ENCODE measurements at regions not wholly inside any gene's neighbourhood (a gene's known extent, or its start where the extent isn't known, plus 50 kb on each side); places are given as distances from the start of the nearest gene placed in this dataset.

GRCh38 chr13:112131713-112132113, 64.8 kb downstream of the SOX1 start:
- H3K36me3 ChIP-seq: no peaks in the 10 kb centered on the region
- peaks cover 0 to 8% of the 10 kb centered on the region in 2 donors for H3K4me1 ChIP-seq
- DNase-seq: peak; percentile 46 to 54
- intact Hi-C loops (cut with DNase I): no loop called here
- TF ChIP-seq POLR2A (IDR thresholded peaks at IDR 0.05) (no peak), CTCF (IDR thresholded peaks at IDR 0.05) (no peak)
- 32 to 47% methylated on average over 9 to 11 of the region's 11 CpGs for WGBS, 2 donors
- H3K9me3 ChIP-seq: no peaks in the 10 kb centered on the region
- no peaks in the 10 kb centered on the region for H3K27me3 ChIP-seq
- H3K27ac ChIP-seq: no peak overlapping the region
- H3K4me3 ChIP-seq (replicated peaks in 1 of 3): no peak overlapping the region

GRCh38 chr13:112132142-112132541, 65.2 kb downstream of the SOX1 start:
- no peaks in the 10 kb centered on the region for H3K27me3 ChIP-seq
- DNase-seq: no peak
- 69 to 73% methylated on average over 17 of the region's 17 CpGs for WGBS, 2 donors
- no peaks in the 10 kb centered on the region for H3K36me3 ChIP-seq
- no peak overlapping the region for H3K4me3 ChIP-seq (replicated peaks in 1 of 3)
- H3K4me1 ChIP-seq: peaks cover 0 to 8% of the 10 kb centered on the region in 2 donors
- no peak for TF ChIP-seq POLR2A (IDR thresholded peaks at IDR 0.05)
- TF ChIP-seq CTCF (IDR thresholded peaks at IDR 0.05): no peak
- intact Hi-C loops (cut with DNase I): no loop called here
- no peak overlapping the region for H3K27ac ChIP-seq
- no peaks in the 10 kb centered on the region for H3K9me3 ChIP-seq

GRCh38 chr13:112132619-112133018, 65.7 kb downstream of the SOX1 start:
- Histone ChIP-seq H3K36me3 (no peaks in the 10 kb centered on the region), H3K4me3 (replicated peaks in 1 of 3) (no peak overlapping the region), H3K9me3 (no peaks in the 10 kb centered on the region), H3K27ac (no peak overlapping the region), H3K27me3 (no peaks in the 10 kb centered on the region), H3K4me1 (peaks cover 0 to 8% of the 10 kb centered on the region in 2 donors)
- TF ChIP-seq CTCF (IDR thresholded peaks at IDR 0.05) (no peak), POLR2A (IDR thresholded peaks at IDR 0.05) (no peak)
- intact Hi-C loops (cut with DNase I): no loop called here
- 90% methylated on average over 8 to 9 of the region's 9 CpGs for WGBS, 2 donors
- no peak for DNase-seq

GRCh38 chr13:112133499-112134390, 66.8 kb downstream of the SOX1 start:
- no peak for DNase-seq
- H3K27ac ChIP-seq: no peak overlapping the region
- H3K36me3 ChIP-seq: no peaks in the 10 kb centered on the region
- WGBS, 2 donors: 72 to 80% methylated on average over 26 of the region's 26 CpGs
- no peak overlapping the region for H3K4me3 ChIP-seq (replicated peaks in 1 of 3)
- no peaks in the 10 kb centered on the region for H3K9me3 ChIP-seq
- H3K4me1 ChIP-seq: peaks cover 0 to 8% of the 10 kb centered on the region in 2 donors
- TF ChIP-seq CTCF (IDR thresholded peaks at IDR 0.05) (no peak), POLR2A (IDR thresholded peaks at IDR 0.05) (no peak)
- intact Hi-C loops (cut with DNase I): no loop called here
- H3K27me3 ChIP-seq: no peaks in the 10 kb centered on the region

- peaks cover 0 to 8% of the 10 kb centered on the region in 2 donors for H3K4me1 ChIP-seq
- no peaks in the 10 kb centered on the region for H3K9me3 ChIP-seq
- no peak overlapping the region for H3K27ac ChIP-seq
- no peaks in the 10 kb centered on the region for H3K36me3 ChIP-seq
- WGBS, 2 donors: 81 to 84% methylated on average over 15 to 17 of the region's 17 CpGs
- TF ChIP-seq POLR2A (IDR thresholded peaks at IDR 0.05) (no peak), CTCF (IDR thresholded peaks at IDR 0.05) (no peak)
- intact Hi-C loops (cut with DNase I): no loop called here
- no peak overlapping the region for H3K4me3 ChIP-seq (replicated peaks in 1 of 3)
- DNase-seq: no peak
- H3K27me3 ChIP-seq: no peaks in the 10 kb centered on the region
These were observed 67.6 kb downstream of the SOX1 start for GRCh38 chr13:112134391-112135075.

Measured in thyroid gland (tissue), 4 donors.